ENCODE measurements at regions not wholly inside any gene's neighbourhood (a gene's known extent, or its start where the extent isn't known, plus 50 kb on each side); places are given as distances from the start of the nearest gene placed in this dataset.

- no peaks in the 10 kb centered on the region for H3K4me1 ChIP-seq
- DNase-seq: no peak
- H3K27ac ChIP-seq: no peak overlapping the region
- TF ChIP-seq CTCF (IDR thresholded peaks at IDR 0.05): no peak
- intact Hi-C loops (cut with DNase I): no loop called here
- no peak overlapping the region for H3K9ac ChIP-seq (ENCODE audit: low read depth in 2 of 2, low read length in 2 of 2)
- H3K36me3 ChIP-seq: no peaks in the 10 kb centered on the region
- no peaks in the 10 kb centered on the region for H3K27me3 ChIP-seq
- no peak overlapping the region for H3K4me3 ChIP-seq
- no peaks in the 10 kb centered on the region for H3K9me3 ChIP-seq
Observed at GRCh38 chr2:234686088-234686890, 189.4 kb upstream of the ARL4C start.

- intact Hi-C loops (cut with DNase I): no loop called here
- H3K36me3 ChIP-seq: no peaks in the 10 kb centered on the region
- no peaks in the 10 kb centered on the region for H3K9me3 ChIP-seq
- no peaks in the 10 kb centered on the region for H3K4me1 ChIP-seq
- no peak overlapping the region for H3K4me3 ChIP-seq
- H3K9ac ChIP-seq (ENCODE audit: low read depth in 2 of 2, low read length in 2 of 2): no peak overlapping the region
- no peaks in the 10 kb centered on the region for H3K27me3 ChIP-seq
- H3K27ac ChIP-seq: no peak overlapping the region
- no peak for DNase-seq
- TF ChIP-seq CTCF (IDR thresholded peaks at IDR 0.05): no peak
Observed at GRCh38 chr2:234684466-234684865, 187.6 kb upstream of the ARL4C start.

GRCh38 chr2:234683950-234684349 is 187.1 kb upstream of the ARL4C start:
- H3K4me3 ChIP-seq: no peak overlapping the region
- no peaks in the 10 kb centered on the region for H3K9me3 ChIP-seq
- no peaks in the 10 kb centered on the region for H3K27me3 ChIP-seq
- H3K9ac ChIP-seq (ENCODE audit: low read depth in 2 of 2, low read length in 2 of 2): no peak overlapping the region
- no peaks in the 10 kb centered on the region for H3K36me3 ChIP-seq
- H3K27ac ChIP-seq: no peak overlapping the region
- no peaks in the 10 kb centered on the region for H3K4me1 ChIP-seq
- no peak for DNase-seq
- intact Hi-C loops (cut with DNase I): no loop called here
- TF ChIP-seq CTCF (IDR thresholded peaks at IDR 0.05): no peak

- H3K36me3 ChIP-seq: no peaks in the 10 kb centered on the region
- intact Hi-C loops (cut with DNase I): no loop called here
- H3K27me3 ChIP-seq: no peaks in the 10 kb centered on the region
- no peak overlapping the region for H3K9ac ChIP-seq (ENCODE audit: low read depth in 2 of 2, low read length in 2 of 2)
- DNase-seq: no peak
- no peak for TF ChIP-seq CTCF (IDR thresholded peaks at IDR 0.05)
- H3K4me3 ChIP-seq: no peak overlapping the region
- no peak overlapping the region for H3K27ac ChIP-seq
- no peaks in the 10 kb centered on the region for H3K9me3 ChIP-seq
- H3K4me1 ChIP-seq: no peaks in the 10 kb centered on the region
Observed at GRCh38 chr2:234682492-234683228, 185.8 kb upstream of the ARL4C start.

GRCh38 chr2:234680688-234681619 is 184.1 kb upstream of the ARL4C start:
- H3K27ac ChIP-seq: no peak overlapping the region

More at GRCh38 chr2:234680688-234681619, 184.1 kb upstream of the ARL4C start:
- H3K4me1 ChIP-seq: no peaks in the 10 kb centered on the region
- H3K9me3 ChIP-seq: no peaks in the 10 kb centered on the region
- H3K36me3 ChIP-seq: no peaks in the 10 kb centered on the region
- no peak for DNase-seq
- intact Hi-C loops (cut with DNase I): no loop called here
- H3K9ac ChIP-seq (ENCODE audit: low read depth in 2 of 2, low read length in 2 of 2): no peak overlapping the region
- no peak overlapping the region for H3K4me3 ChIP-seq
- no peak for TF ChIP-seq CTCF (IDR thresholded peaks at IDR 0.05)
- no peaks in the 10 kb centered on the region for H3K27me3 ChIP-seq
